Ishikawa (cell line): ENCODE measurements at regions not wholly inside any gene's neighbourhood (a gene's known extent, or its start where the extent isn't known, plus 50 kb on each side); places are given as distances from the start of the nearest gene placed in this dataset.

ENCODE experiments used
- CEBPB ChIP-seq: IDR thresholded peaks from 2 replicates; pipeline ENCODE4 v1.6.1; 2012
- CREB1 ChIP-seq: IDR thresholded peaks from 2 replicates; pipeline ENCODE4 v1.6.1; 2012; ENCODE audit warnings: low read depth
- EGR1 ChIP-seq: IDR thresholded peaks from 2 replicates; pipeline ENCODE4 v1.6.1; 2012
- EP300 ChIP-seq: IDR thresholded peaks from 2 replicates; pipeline ENCODE4 v1.6.1; 2012; ENCODE audit warnings: borderline replicate concordance
- FOXM1 ChIP-seq: IDR thresholded peaks from 2 replicates; pipeline ENCODE4 v1.6.1; 2012; ENCODE audit warnings: low read depth, borderline replicate concordance
- MAX ChIP-seq: IDR thresholded peaks from 2 replicates; pipeline ENCODE4 v1.6.1; 2012
- NFIC ChIP-seq: IDR thresholded peaks from 2 replicates; pipeline ENCODE4 v1.6.1; 2012
- RAD21 ChIP-seq: IDR thresholded peaks from 2 replicates; pipeline ENCODE4 v1.6.1; 2012; ENCODE audit warnings: low read depth
- REST ChIP-seq: IDR thresholded peaks from 2 replicates; pipeline ENCODE4 v1.6.1; 2012; ENCODE audit warnings: low read depth, mild to moderate bottlenecking
- TAF1 ChIP-seq: IDR thresholded peaks from 2 replicates; pipeline ENCODE4 v1.6.1; 2012; ENCODE audit warnings: low read depth, mild to moderate bottlenecking
- TCF12 ChIP-seq: IDR thresholded peaks from 2 replicates; pipeline ENCODE4 v1.6.1; 2012; ENCODE audit warnings: low read depth
- TEAD4 ChIP-seq: IDR thresholded peaks from 2 replicates; pipeline ENCODE4 v1.6.1; 2012
- USF1 ChIP-seq: IDR thresholded peaks from 2 replicates; pipeline ENCODE4 v1.6.1; 2012
- YY1 ChIP-seq: IDR thresholded peaks from 2 replicates; pipeline ENCODE4 v1.6.1; 2012; ENCODE audit warnings: low read depth
- ZBTB7A ChIP-seq: IDR thresholded peaks from 2 replicates; pipeline ENCODE4 v1.6.1; 2012; ENCODE audit warnings: low read depth

- TF ChIP-seq TEAD4, result no peak
- TF ChIP-seq TCF12, result no peak
- no peak for TF ChIP-seq CEBPB
- TF ChIP-seq EP300, result no peak
Measured at GRCh38 chr5:109560554-109560953, 129.2 kb upstream of the MAN2A1 start.

GRCh38 chr5:109558952-109559351, 130.8 kb upstream of the MAN2A1 start:
- no peak for TF ChIP-seq FOXM1
- TF ChIP-seq TCF12, result no peak
- TF ChIP-seq CEBPB, result no peak
- TF ChIP-seq YY1, result no peak
- no peak for TF ChIP-seq USF1
- TF ChIP-seq EGR1, result no peak
- TF ChIP-seq MAX, result no peak
- no peak for TF ChIP-seq RAD21
- no peak for TF ChIP-seq NFIC
- TF ChIP-seq TEAD4, result no peak
- TF ChIP-seq CREB1, result no peak

- TF ChIP-seq ZBTB7A, result no peak
- no peak for TF ChIP-seq EP300
- TF ChIP-seq FOXM1, result no peak
- TF ChIP-seq MAX, result no peak
- TF ChIP-seq EGR1, result no peak
- no peak for TF ChIP-seq YY1
- TF ChIP-seq USF1, result no peak
- no peak for TF ChIP-seq RAD21
- no peak for TF ChIP-seq CEBPB
- TF ChIP-seq TCF12, result no peak
- no peak for TF ChIP-seq TAF1
Measured at GRCh38 chr5:109558364-109558763, 131.4 kb upstream of the MAN2A1 start.

- TF ChIP-seq CREB1 (no peak), YY1 (no peak), TAF1 (no peak), MAX (no peak), REST (no peak), CEBPB (no peak), EGR1 (no peak), FOXM1 (no peak), RAD21 (no peak), USF1 (no peak), TCF12 (no peak), NFIC (no peak), TEAD4 (no peak), EP300 (no peak), ZBTB7A (no peak)
Measured at GRCh38 chr5:109553846-109554245, 135.9 kb upstream of the MAN2A1 start.

GRCh38 chr5:109550077-109550476, 139.7 kb upstream of the MAN2A1 start:
- TF ChIP-seq YY1 (no peak), TEAD4 (no peak), NFIC (no peak), EP300 (no peak), MAX (no peak), USF1 (no peak), CEBPB (no peak), REST (no peak), EGR1 (no peak), CREB1 (no peak), TAF1 (no peak), ZBTB7A (no peak), RAD21 (no peak)
